ENCODE measurements at regions not wholly inside any gene's neighbourhood (a gene's known extent, or its start where the extent isn't known, plus 50 kb on each side); places are given as distances from the start of the nearest gene placed in this dataset.

DNA sequence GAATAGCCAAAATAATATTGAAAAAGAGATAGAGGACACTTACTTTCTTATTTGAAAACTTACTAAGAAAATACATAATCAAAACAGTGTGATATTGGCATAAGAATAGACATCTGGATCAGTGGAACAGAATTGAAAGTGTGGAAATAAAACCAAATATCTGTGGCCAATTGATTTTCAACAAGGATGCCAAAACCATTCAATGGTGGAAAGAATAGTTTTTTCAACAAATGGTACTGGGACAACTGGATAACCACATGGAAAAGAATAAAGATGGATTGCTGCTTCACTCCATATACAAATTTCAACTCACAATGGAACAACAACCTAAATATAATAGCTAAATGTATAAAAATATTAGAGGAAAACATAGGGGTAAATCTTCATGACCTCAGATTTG lies 152.5 kb upstream of the GPR149 start:
- Histone ChIP-seq H3K9me3 (ENCODE audit: control insufficient read depth, insufficient read depth, low read length) (no peaks in the 10 kb centered on the region), H3K36me3 (ENCODE audit: control insufficient read depth, insufficient read depth, low read length) (no peaks in the 10 kb centered on the region), H3K4me3 (ENCODE audit: low read depth, low read length) (no peak overlapping the region), H3K9ac (ENCODE audit: low read depth, low read length) (no peak overlapping the region), H3K27ac (ENCODE audit: low read depth, low read length) (no peak overlapping the region), H3K4me1 (ENCODE audit: control insufficient read depth, insufficient read depth, low read length) (0 out of 2 replicates have a peak, but pooled peaks cover 5% of the 10 kb centered on the region), H3K27me3 (ENCODE audit: control insufficient read depth, insufficient read depth, low read length) (no peaks in the 10 kb centered on the region)

DNA sequence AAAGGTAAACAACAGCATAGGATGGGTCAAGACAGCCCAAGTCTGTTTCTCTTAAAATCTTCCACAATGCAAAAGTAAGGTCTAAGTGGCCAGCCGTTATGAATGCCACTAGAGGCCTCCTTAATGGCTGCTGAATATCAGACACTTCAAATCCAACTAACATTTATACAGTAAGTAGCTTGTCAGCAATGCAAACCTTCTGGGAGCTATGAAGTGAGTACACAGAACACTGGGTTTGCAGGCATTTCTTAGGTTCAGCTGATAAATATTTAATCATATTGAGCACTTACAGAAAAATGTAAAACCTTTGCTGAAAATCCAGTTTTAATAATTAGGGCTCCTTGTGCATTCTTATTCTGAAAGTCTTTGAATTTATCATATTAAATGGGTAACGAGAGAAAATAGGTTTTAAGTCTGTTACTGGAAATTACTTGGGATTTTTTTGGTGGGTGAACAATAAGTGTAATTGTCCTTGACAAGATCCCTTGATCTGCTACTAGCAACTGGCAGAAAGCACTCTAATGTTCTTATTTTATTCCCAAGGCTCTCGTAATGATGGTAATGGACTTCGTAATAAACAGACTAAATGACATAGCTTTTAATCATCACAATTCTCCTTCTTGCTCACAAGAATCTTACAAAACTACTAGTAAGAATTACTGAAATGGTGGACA lies 141.7 kb upstream of the GPR149 start:
- no peaks in the 10 kb centered on the region; the same call in 1 of the 2 replicates for H3K4me1 ChIP-seq (ENCODE audit: control insufficient read depth, insufficient read depth, low read length)
- no peak overlapping the region for H3K9ac ChIP-seq (ENCODE audit: low read depth, low read length)
- no peak overlapping the region for H3K4me3 ChIP-seq (ENCODE audit: low read depth, low read length)
- H3K36me3 ChIP-seq (ENCODE audit: control insufficient read depth, insufficient read depth, low read length) = no peaks in the 10 kb centered on the region
- no peaks in the 10 kb centered on the region for H3K27me3 ChIP-seq (ENCODE audit: control insufficient read depth, insufficient read depth, low read length)
- H3K9me3 ChIP-seq (ENCODE audit: control insufficient read depth, insufficient read depth, low read length) = no peaks in the 10 kb centered on the region
- H3K27ac ChIP-seq (ENCODE audit: low read depth, low read length) = no peak overlapping the region

DNA sequence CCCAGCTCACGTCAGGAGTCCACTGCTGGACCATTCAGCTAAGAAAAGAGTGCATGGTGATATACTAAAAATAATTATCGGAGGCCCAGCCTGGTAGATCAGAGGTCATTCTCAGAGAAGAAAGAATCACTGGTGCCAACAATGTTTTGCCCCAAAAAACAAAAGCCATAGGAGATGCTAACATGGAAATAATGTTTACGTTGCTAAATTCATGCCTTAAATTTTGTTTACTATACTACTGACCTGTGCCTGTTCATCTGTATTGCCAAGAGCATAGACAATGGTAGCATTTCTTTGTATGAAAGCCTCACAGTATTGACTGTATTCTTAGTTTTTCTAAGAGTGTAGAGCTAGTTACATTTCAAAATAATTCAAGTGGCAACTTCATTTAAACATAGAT lies 138.1 kb upstream of the GPR149 start:
- no peaks in the 10 kb centered on the region; the same call in 1 of the 2 replicates for H3K4me1 ChIP-seq (ENCODE audit: control insufficient read depth, insufficient read depth, low read length)

DNA sequence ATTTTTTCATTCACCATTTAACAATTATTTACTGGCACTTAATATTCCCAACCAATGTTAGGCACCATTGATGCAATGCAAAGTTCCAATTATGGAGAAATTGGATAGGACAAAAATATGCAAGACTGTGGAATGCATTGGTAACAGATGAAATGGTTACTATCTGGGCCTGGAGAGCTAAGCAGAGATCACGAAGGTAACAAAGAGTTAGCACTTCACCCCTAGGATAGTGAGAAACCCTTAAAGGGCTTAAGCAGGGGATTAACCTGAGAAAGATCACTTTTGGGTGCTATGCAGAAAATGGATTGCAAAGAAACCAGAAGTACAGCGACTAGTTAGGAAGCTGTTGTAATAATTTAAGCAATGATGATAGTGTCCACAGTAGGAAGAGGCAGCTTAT lies 129.6 kb upstream of the GPR149 start:
- H3K4me1 ChIP-seq (ENCODE audit: control insufficient read depth, insufficient read depth, low read length) = peaks cover 20% of the 10 kb centered on the region; the same call in 1 of the 2 replicates
- no peak overlapping the region for H3K27ac ChIP-seq (ENCODE audit: low read depth, low read length)
- no peaks in the 10 kb centered on the region for H3K9me3 ChIP-seq (ENCODE audit: control insufficient read depth, insufficient read depth, low read length)
- no peak overlapping the region for H3K9ac ChIP-seq (ENCODE audit: low read depth, low read length)
- H3K36me3 ChIP-seq (ENCODE audit: control insufficient read depth, insufficient read depth, low read length) = no peaks in the 10 kb centered on the region
- no peak overlapping the region for H3K4me3 ChIP-seq (ENCODE audit: low read depth, low read length)
- no peaks in the 10 kb centered on the region for H3K27me3 ChIP-seq (ENCODE audit: control insufficient read depth, insufficient read depth, low read length)

More for the DNA sequence above, 138.1 kb upstream of the GPR149 start:
- H3K9me3 ChIP-seq (ENCODE audit: control insufficient read depth, insufficient read depth, low read length) = no peaks in the 10 kb centered on the region
- no peak overlapping the region for H3K27ac ChIP-seq (ENCODE audit: low read depth, low read length)
- H3K36me3 ChIP-seq (ENCODE audit: control insufficient read depth, insufficient read depth, low read length) = no peaks in the 10 kb centered on the region
- H3K9ac ChIP-seq (ENCODE audit: low read depth, low read length) = no peak overlapping the region
- H3K27me3 ChIP-seq (ENCODE audit: control insufficient read depth, insufficient read depth, low read length) = no peaks in the 10 kb centered on the region
- no peak overlapping the region for H3K4me3 ChIP-seq (ENCODE audit: low read depth, low read length)

DNA sequence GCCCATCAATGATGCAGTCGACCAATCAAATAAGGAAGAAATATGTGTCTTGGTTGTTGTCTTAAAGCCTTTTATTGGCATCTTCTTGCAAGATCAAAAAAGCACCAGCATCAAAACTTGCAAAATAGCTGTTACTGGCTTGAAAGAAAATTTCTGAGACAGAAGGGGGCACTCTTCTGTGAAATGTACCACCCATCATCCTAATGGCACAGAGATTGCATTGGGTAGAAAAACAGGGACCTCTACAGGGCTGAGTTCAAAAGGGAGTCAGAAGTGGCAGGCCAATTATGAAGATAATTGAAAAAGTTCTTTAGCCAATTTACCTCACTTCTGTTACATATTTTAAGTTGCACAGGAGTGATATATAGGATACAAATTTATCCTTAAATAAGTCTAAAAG lies 122.3 kb upstream of the GPR149 start:
- H3K9ac ChIP-seq (ENCODE audit: low read depth, low read length) = no peak overlapping the region
- H3K4me3 ChIP-seq (ENCODE audit: low read depth, low read length) = no peak overlapping the region
- no peaks in the 10 kb centered on the region for H3K9me3 ChIP-seq (ENCODE audit: control insufficient read depth, insufficient read depth, low read length)
- H3K36me3 ChIP-seq (ENCODE audit: control insufficient read depth, insufficient read depth, low read length) = no peaks in the 10 kb centered on the region
- H3K4me1 ChIP-seq (ENCODE audit: control insufficient read depth, insufficient read depth, low read length) = no peaks in the 10 kb centered on the region
- H3K27me3 ChIP-seq (ENCODE audit: control insufficient read depth, insufficient read depth, low read length) = no peaks in the 10 kb centered on the region
- H3K27ac ChIP-seq (ENCODE audit: low read depth, low read length) = no peak overlapping the region

DNA sequence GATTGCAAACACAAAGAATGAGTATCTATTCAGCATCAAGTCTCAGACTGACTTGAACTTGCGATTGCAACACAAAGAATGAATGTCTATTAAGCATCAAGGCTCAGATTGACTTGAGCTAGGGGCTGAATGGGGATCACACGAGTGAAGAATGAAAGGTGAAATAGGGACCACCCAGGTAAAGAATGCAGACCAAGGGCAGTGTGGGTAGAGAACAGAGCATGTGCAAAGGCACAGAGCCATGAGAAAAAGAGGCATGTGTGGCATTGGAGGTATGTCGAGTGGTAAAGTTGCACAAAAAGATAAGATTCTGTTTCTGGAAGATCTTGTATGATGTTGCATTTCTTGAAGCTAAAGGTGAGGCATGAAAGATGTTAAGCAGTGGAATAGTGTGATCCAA lies 119.4 kb upstream of the GPR149 start:
- Histone ChIP-seq H3K9me3 (ENCODE audit: control insufficient read depth, insufficient read depth, low read length) (no peaks in the 10 kb centered on the region), H3K36me3 (ENCODE audit: control insufficient read depth, insufficient read depth, low read length) (no peaks in the 10 kb centered on the region), H3K4me3 (ENCODE audit: low read depth, low read length) (no peak overlapping the region), H3K27ac (ENCODE audit: low read depth, low read length) (no peak overlapping the region), H3K27me3 (ENCODE audit: control insufficient read depth, insufficient read depth, low read length) (no peaks in the 10 kb centered on the region), H3K4me1 (ENCODE audit: control insufficient read depth, insufficient read depth, low read length) (no peaks in the 10 kb centered on the region), H3K9ac (ENCODE audit: low read depth, low read length) (no peak overlapping the region)

DNA sequence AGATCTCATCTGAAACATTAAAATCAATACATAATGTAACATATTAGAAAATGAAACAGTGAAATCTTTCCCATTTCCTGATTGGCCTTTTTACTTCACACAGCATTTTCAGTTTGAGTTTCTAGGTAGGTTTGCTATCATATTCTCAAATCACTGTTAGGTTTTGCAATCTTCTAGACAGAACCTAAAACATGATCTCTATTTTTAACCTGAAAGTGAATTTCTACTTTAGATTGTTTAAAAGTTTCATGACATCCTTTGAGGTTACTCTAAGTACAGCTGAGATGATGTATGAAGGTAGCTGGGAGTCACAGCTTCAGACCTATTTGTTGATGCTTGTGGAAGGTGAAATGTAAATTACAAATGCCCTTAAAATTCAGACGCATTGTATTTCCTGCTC lies 118.4 kb upstream of the GPR149 start:
- H3K9me3 ChIP-seq (ENCODE audit: control insufficient read depth, insufficient read depth, low read length) = no peaks in the 10 kb centered on the region
- no peaks in the 10 kb centered on the region for H3K27me3 ChIP-seq (ENCODE audit: control insufficient read depth, insufficient read depth, low read length)
- H3K4me3 ChIP-seq (ENCODE audit: low read depth, low read length) = no peak overlapping the region
- H3K36me3 ChIP-seq (ENCODE audit: control insufficient read depth, insufficient read depth, low read length) = no peaks in the 10 kb centered on the region
- no peak overlapping the region for H3K9ac ChIP-seq (ENCODE audit: low read depth, low read length)
- H3K27ac ChIP-seq (ENCODE audit: low read depth, low read length) = no peak overlapping the region
- H3K4me1 ChIP-seq (ENCODE audit: control insufficient read depth, insufficient read depth, low read length) = no peaks in the 10 kb centered on the region

DNA sequence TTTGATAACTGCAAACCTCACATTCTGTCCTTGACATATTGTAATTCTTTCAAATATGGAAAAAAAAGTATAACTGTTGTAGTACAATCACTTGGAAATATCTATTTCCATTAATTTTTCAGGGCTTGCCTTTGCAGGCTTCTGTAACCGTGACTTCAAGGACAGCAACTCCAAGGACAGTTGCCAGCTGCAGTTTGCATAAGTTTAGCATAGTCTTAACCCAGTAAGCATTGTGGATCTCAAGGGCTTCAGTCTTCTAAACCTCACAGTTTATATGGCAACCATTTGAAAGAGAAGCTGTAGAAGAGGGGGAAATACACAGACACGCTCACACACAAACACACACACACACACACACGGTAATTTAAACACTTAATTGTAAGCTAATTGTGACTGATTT lies 112.8 kb upstream of the GPR149 start:
- Histone ChIP-seq H3K27ac (ENCODE audit: low read depth, low read length) (no peak overlapping the region), H3K36me3 (ENCODE audit: control insufficient read depth, insufficient read depth, low read length) (no peaks in the 10 kb centered on the region), H3K4me1 (ENCODE audit: control insufficient read depth, insufficient read depth, low read length) (no peaks in the 10 kb centered on the region), H3K4me3 (ENCODE audit: low read depth, low read length) (no peak overlapping the region), H3K9me3 (ENCODE audit: control insufficient read depth, insufficient read depth, low read length) (no peaks in the 10 kb centered on the region), H3K9ac (ENCODE audit: low read depth, low read length) (no peak overlapping the region), H3K27me3 (ENCODE audit: control insufficient read depth, insufficient read depth, low read length) (no peaks in the 10 kb centered on the region)

DNA sequence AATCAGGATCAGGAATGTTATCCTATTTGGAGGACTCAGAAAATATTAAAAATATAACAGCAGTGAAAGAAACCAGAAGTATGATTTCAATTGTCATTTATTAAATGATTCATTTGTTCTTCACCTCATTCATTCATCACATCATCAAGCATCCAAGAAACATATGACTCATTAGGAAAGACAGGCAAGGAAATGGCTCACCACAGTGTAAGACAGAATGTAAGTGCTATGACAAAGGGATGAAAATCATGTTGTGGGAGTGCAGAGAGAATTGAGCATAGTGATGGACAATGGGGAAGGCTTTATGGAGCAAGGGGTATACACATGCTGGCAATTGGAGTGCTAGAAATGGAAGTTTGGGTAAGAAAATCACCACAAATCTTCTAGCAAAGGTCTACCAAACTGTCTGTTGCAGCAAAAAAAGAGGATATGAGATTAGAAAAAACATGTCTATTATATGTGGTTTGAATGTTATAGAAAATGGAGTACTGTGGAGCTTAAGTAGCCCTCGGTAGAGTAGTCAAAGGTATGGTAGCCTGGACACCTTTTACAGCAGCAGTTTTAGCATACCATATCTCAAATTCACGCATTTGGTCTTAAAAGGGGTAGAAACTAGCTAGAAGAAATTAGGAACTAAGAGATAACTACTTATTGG lies 111.1 kb upstream of the GPR149 start:
- H3K4me1 ChIP-seq (ENCODE audit: control insufficient read depth, insufficient read depth, low read length) = no peaks in the 10 kb centered on the region
- no peak overlapping the region for H3K27ac ChIP-seq (ENCODE audit: low read depth, low read length)
- H3K27me3 ChIP-seq (ENCODE audit: control insufficient read depth, insufficient read depth, low read length) = no peaks in the 10 kb centered on the region
- no peak overlapping the region for H3K4me3 ChIP-seq (ENCODE audit: low read depth, low read length)
- H3K36me3 ChIP-seq (ENCODE audit: control insufficient read depth, insufficient read depth, low read length) = no peaks in the 10 kb centered on the region
- no peaks in the 10 kb centered on the region for H3K9me3 ChIP-seq (ENCODE audit: control insufficient read depth, insufficient read depth, low read length)
- no peak overlapping the region for H3K9ac ChIP-seq (ENCODE audit: low read depth, low read length)

DNA sequence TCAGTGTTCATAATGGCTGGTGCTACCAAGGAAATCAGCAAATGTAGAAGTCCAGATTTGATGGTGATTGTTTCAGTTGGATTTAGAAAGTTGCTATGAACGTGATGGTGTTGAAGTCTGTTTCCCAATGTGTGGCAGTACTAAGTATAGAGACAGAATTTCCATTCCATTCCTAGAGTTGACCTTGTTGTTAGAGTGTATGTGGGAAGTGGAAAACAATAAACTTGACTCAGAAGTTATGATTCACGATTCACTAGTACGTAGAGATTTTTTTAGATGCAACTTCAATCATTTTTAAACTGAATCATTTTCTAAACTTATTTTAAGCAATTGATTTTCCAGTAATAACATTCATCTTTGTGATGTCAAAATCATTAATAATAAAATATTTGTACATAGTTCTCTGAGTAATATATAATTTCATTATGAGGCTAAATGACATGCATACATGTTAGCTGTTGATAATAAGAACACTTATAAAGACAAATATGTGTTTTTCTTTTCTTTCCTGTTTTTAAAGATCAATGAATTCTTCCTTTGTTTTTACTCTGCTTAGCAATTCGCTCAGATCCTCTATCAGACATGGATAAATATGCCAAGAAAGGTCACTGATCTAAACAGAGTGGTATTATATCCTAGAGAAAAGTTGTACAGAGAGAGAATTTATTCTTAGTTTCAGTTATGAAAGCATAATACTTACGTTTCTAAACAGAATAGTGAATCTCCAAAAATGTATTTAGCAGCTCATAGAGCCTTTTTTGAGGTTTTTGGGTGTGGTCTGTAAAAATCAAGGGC lies 108.8 kb upstream of the GPR149 start:
- H3K4me3 ChIP-seq (ENCODE audit: low read depth, low read length) = no peak overlapping the region
- no peak overlapping the region for H3K27ac ChIP-seq (ENCODE audit: low read depth, low read length)
- no peak overlapping the region for H3K9ac ChIP-seq (ENCODE audit: low read depth, low read length)
- no peaks in the 10 kb centered on the region for H3K27me3 ChIP-seq (ENCODE audit: control insufficient read depth, insufficient read depth, low read length)
- H3K9me3 ChIP-seq (ENCODE audit: control insufficient read depth, insufficient read depth, low read length) = no peaks in the 10 kb centered on the region
- H3K36me3 ChIP-seq (ENCODE audit: control insufficient read depth, insufficient read depth, low read length) = no peaks in the 10 kb centered on the region
- H3K4me1 ChIP-seq (ENCODE audit: control insufficient read depth, insufficient read depth, low read length) = no peaks in the 10 kb centered on the region

DNA sequence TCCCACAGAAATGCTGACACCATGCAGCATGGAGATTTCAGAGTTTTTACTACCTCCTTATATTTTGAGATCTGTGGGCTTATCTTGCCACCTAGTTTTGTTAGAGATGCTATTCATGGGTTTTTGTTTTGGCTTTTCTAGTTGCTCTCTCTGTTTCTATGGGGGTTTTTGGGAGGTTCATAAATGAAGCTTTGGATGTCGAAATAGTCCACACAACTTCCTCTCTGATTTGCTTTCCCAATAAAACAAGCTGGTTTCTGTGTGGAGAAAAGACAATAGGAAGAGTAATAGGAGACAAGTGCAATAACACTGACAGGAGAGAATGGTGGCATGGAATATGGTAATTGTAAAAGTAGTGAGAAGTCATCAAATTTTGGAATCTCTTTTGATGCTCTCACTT lies 106.8 kb upstream of the GPR149 start:
- Histone ChIP-seq H3K36me3 (ENCODE audit: control insufficient read depth, insufficient read depth, low read length) (no peaks in the 10 kb centered on the region), H3K27me3 (ENCODE audit: control insufficient read depth, insufficient read depth, low read length) (no peaks in the 10 kb centered on the region), H3K9me3 (ENCODE audit: control insufficient read depth, insufficient read depth, low read length) (no peaks in the 10 kb centered on the region), H3K9ac (ENCODE audit: low read depth, low read length) (no peak overlapping the region), H3K4me3 (ENCODE audit: low read depth, low read length) (no peak overlapping the region), H3K27ac (ENCODE audit: low read depth, low read length) (no peak overlapping the region), H3K4me1 (ENCODE audit: control insufficient read depth, insufficient read depth, low read length) (no peaks in the 10 kb centered on the region)
